ENCODE measurements at regions not wholly inside any gene's neighbourhood (a gene's known extent, or its start where the extent isn't known, plus 50 kb on each side); places are given as distances from the start of the nearest gene placed in this dataset.
"Not testable (repeated sequence)": the region's sequence is repeated elsewhere in the genome, so short reads cannot be mapped to it uniquely, and the experiment has no call there.

GRCh38 chr12:90794212-90794611 lies 160.8 kb downstream of the CCER1 start:
- no peaks in the 10 kb centered on the region for H3K36me3 Mint-ChIP-seq
- peaks cover 3% of the 10 kb centered on the region for H3K9me3 Mint-ChIP-seq
- TF ChIP-seq CTCF (IDR thresholded peaks at IDR 0.05; ENCODE audit: unreplicated experiment): no peak
- no peak overlapping the region for H3K27ac Mint-ChIP-seq
- no peak overlapping the region for H3K4me3 Mint-ChIP-seq
- no peaks in the 10 kb centered on the region for H3K27me3 Mint-ChIP-seq (ENCODE audit: low read depth)
- no peak for DNase-seq (ENCODE audit: low spot score in 2 of 2, unreplicated experiment in 2 of 2)
- no peaks in the 10 kb centered on the region for H3K4me1 Mint-ChIP-seq

- not testable (repeated sequence) for H3K4me3 Mint-ChIP-seq
Observed at GRCh38 chr12:90792718-90793117, 162.3 kb downstream of the CCER1 start.

GRCh38 chr12:90791445-90791844 lies 163.5 kb downstream of the CCER1 start:
- no peaks in the 10 kb centered on the region for H3K36me3 Mint-ChIP-seq
- H3K4me3 Mint-ChIP-seq: no peak overlapping the region
- no peak for TF ChIP-seq CTCF (IDR thresholded peaks at IDR 0.05; ENCODE audit: unreplicated experiment)
- no peaks in the 10 kb centered on the region for H3K4me1 Mint-ChIP-seq
- no peaks in the 10 kb centered on the region for H3K27me3 Mint-ChIP-seq (ENCODE audit: low read depth)
- no peak for DNase-seq (ENCODE audit: low spot score in 2 of 2, unreplicated experiment in 2 of 2)
- peaks cover 5% of the 10 kb centered on the region for H3K9me3 Mint-ChIP-seq
- no peak overlapping the region for H3K27ac Mint-ChIP-seq

More at GRCh38 chr12:90792718-90793117, 162.3 kb downstream of the CCER1 start:
- H3K27me3 Mint-ChIP-seq (ENCODE audit: low read depth); H3K27ac Mint-ChIP-seq; H3K4me1 Mint-ChIP-seq; H3K9me3 Mint-ChIP-seq; H3K36me3 Mint-ChIP-seq; DNase-seq (ENCODE audit: low spot score in 2 of 2, unreplicated experiment in 2 of 2): not testable (repeated sequence)

GRCh38 chr12:90790747-90791146 lies 164.2 kb downstream of the CCER1 start:
- H3K27me3 Mint-ChIP-seq (ENCODE audit: low read depth): no peaks in the 10 kb centered on the region
- no peaks in the 10 kb centered on the region for H3K4me1 Mint-ChIP-seq
- no peak overlapping the region for H3K27ac Mint-ChIP-seq
- DNase-seq (ENCODE audit: low spot score in 2 of 2, unreplicated experiment in 2 of 2): no peak
- H3K4me3 Mint-ChIP-seq: no peak overlapping the region
- no peak for TF ChIP-seq CTCF (IDR thresholded peaks at IDR 0.05; ENCODE audit: unreplicated experiment)
- H3K36me3 Mint-ChIP-seq: no peaks in the 10 kb centered on the region
- peaks cover 9% of the 10 kb centered on the region for H3K9me3 Mint-ChIP-seq

- Mint-ChIP-seq H3K9me3 (no peaks in the 10 kb centered on the region), H3K4me1 (no peaks in the 10 kb centered on the region), H3K27ac (no peak overlapping the region), H3K36me3 (no peaks in the 10 kb centered on the region), H3K4me3 (no peak overlapping the region), H3K27me3 (ENCODE audit: low read depth) (no peaks in the 10 kb centered on the region)
- TF ChIP-seq CTCF (IDR thresholded peaks at IDR 0.05; ENCODE audit: unreplicated experiment): no peak
- no peak for DNase-seq (ENCODE audit: low spot score in 2 of 2, unreplicated experiment in 2 of 2)
Observed at GRCh38 chr12:90773491-90773890, 181.5 kb downstream of the CCER1 start.

GRCh38 chr12:90770861-90771260 lies 184.1 kb downstream of the CCER1 start:
- Mint-ChIP-seq H3K36me3 (no peaks in the 10 kb centered on the region), H3K27me3 (ENCODE audit: low read depth) (no peaks in the 10 kb centered on the region), H3K27ac (no peak overlapping the region), H3K4me1 (no peaks in the 10 kb centered on the region), H3K9me3 (peaks cover 9% of the 10 kb centered on the region), H3K4me3 (no peak overlapping the region)
- TF ChIP-seq CTCF (IDR thresholded peaks at IDR 0.05; ENCODE audit: unreplicated experiment): no peak
- DNase-seq (ENCODE audit: low spot score in 2 of 2, unreplicated experiment in 2 of 2): no peak

All from mesothelial cell of epicardium (in vitro differentiated cells).